ENCODE measurements at regions not wholly inside any gene's neighbourhood (a gene's known extent, or its start where the extent isn't known, plus 50 kb on each side); places are given as distances from the start of the nearest gene placed in this dataset.

- no peak for TF ChIP-seq CUX1 (IDR thresholded peaks at IDR 0.05; ENCODE audit: insufficient replicate concordance, low read depth, low read length)
- no peak for TF ChIP-seq EP300 (IDR thresholded peaks at IDR 0.05; ENCODE audit: borderline replicate concordance in 1 of 2, control insufficient read depth in 1 of 2, low read depth in 2 of 2, low read length in 2 of 2)
- no peak for TF ChIP-seq ZNF687 (IDR thresholded peaks at IDR 0.05)
- TF ChIP-seq YY1 (IDR thresholded peaks at IDR 0.05; ENCODE audit: low read depth, low read length): no peak
- no peak for TF ChIP-seq SIN3A (IDR thresholded peaks at IDR 0.05; ENCODE audit: low read depth, low read length)
- no peak for TF ChIP-seq FOXM1 (IDR thresholded peaks at IDR 0.05; ENCODE audit: low read depth, low read length)
- TF ChIP-seq CHD1 (IDR thresholded peaks at IDR 0.05; ENCODE audit: low read depth, low read length): no peak
- TF ChIP-seq ZNF207 (IDR thresholded peaks at IDR 0.05; ENCODE audit: borderline replicate concordance): no peak
- TF ChIP-seq MXI1 (IDR thresholded peaks at IDR 0.05; ENCODE audit: low read depth, low read length): no peak
- no peak for TF ChIP-seq HCFC1 (IDR thresholded peaks at IDR 0.05; ENCODE audit: low read length)
- TF ChIP-seq NFIC (IDR thresholded peaks at IDR 0.05; ENCODE audit: low read depth, low read length): no peak
- no peak for TF ChIP-seq ZNF217 (IDR thresholded peaks at IDR 0.05)
- TF ChIP-seq ZNF622 (IDR thresholded peaks at IDR 0.05): no peak
- no peak for TF ChIP-seq BMI1 (IDR thresholded peaks at IDR 0.05; ENCODE audit: borderline replicate concordance)
Measured at GRCh38 chr17:33451221-33451620, 158.1 kb upstream of the ASIC2 start (continued).

Measured in GM12878 (cell line).